ENCODE measurements at regions not wholly inside any gene's neighbourhood (a gene's known extent, or its start where the extent isn't known, plus 50 kb on each side); places are given as distances from the start of the nearest gene placed in this dataset.

DNA sequence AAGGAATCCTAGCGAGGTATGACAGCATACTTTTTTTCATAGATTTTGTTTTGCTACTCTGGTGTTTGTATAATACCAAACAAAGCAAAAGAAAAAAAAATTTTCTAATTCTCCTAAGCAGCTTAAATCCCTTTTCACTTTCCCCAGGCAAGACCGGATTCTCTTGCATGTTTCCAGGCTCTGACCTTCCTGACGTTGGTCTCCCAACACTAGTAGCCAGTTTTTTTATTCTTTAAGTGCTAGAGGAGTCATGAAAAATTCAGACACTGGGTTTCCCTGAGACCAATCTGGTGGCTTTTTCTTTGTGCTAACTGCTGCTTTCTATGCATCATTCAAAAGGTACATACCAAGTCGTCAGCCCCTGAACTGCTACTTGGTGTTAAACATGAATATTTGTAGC lies 111.4 kb downstream of the ZNF326 start (continued):
- no peak for TF ChIP-seq ZNF44 (CRISPR knock-in tag; IDR thresholded peaks at IDR 0.05)
- TF ChIP-seq MTF2 (CRISPR knock-in tag; IDR thresholded peaks at IDR 0.05; ENCODE audit: borderline replicate concordance): no peak
- TF ChIP-seq TBL1XR1 (IDR thresholded peaks at IDR 0.05; ENCODE audit: borderline replicate concordance, low read length, partially characterized antibody): no peak
- TF ChIP-seq HMGA1 (CRISPR knock-in tag; conservative IDR thresholded peaks at IDR 0.05): no peak
- no peak for TF ChIP-seq RBM39 (IDR thresholded peaks at IDR 0.05; ENCODE audit: low read depth, low read length, poor library complexity, severe bottlenecking)

DNA sequence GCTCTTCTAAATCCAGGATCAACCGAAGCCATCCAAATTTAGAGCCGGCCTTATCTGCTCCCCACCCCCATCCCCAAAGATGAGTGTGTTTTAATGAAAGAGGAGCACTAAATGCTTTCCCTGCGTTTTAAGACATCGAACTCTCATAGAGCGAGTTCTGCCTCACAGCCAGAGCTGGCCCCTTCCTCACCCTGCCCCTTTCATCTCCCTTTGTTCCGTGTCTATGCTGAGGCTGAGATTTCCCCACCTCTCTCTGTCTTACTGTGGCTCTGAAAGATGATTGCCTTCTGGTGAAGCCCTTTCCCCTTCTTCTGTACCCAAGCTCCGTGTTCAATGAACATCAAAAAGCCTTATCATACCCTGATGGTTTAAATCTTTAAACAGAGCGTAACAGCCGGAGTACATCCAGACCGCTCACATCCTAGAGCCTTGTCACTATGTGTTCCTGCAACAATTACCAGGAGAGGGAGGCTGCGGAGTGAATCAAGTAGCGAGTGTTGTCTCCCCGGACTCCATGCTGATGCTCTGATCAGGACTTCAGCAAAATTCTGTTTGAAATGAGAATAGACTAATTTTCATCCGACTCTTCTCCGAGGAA lies 110.1 kb downstream of the ZNF326 start:
- Histone ChIP-seq H3K9me3 (ENCODE audit: low read length) (no peaks in the 10 kb centered on the region), H3K27me3 (ENCODE audit: control insufficient read depth in 1 of 2, insufficient read depth in 2 of 2, low read length in 2 of 2) (peaks cover 0 to 6% of the 10 kb centered on the region in 2 experiments; a peak in 4 of 5 replicates), H3K4me2 (ENCODE audit: low read depth, low read length) (no peak overlapping the region), H3K9ac (ENCODE audit: insufficient read depth, low read depth, low read length) (no peak overlapping the region), H4K20me1 (ENCODE audit: insufficient read depth, low read length) (no peaks in the 10 kb centered on the region), H2AFZ (ENCODE audit: low read length) (no peak overlapping the region), H3K79me2 (ENCODE audit: insufficient read depth, low read length) (no peaks in the 10 kb centered on the region), H3K36me3 (replicated peaks in 1 of 2; ENCODE audit: control insufficient read depth in 1 of 2, insufficient read depth in 2 of 2, low read length in 2 of 2) (no peaks in the 10 kb centered on the region), H3K4me1 (ENCODE audit: insufficient read depth, low read length) (no peaks in the 10 kb centered on the region), H3K4me3 (replicated peaks in 1 of 3; ENCODE audit: insufficient read depth in 1 of 3, low read depth in 2 of 3, low read length in 3 of 3) (no peak overlapping the region), H3K27ac (ENCODE audit: extremely low read length, insufficient read depth, low read length) (no peak overlapping the region)
- 33% methylated on average over 15 of the region's 15 CpGs for WGBS (ENCODE audit: low lambda C conversion rate)
- TF ChIP-seq SRSF1 (optimal IDR thresholded peaks at IDR 0.05; ENCODE audit: low read depth, low read length) (no peak), NR2C2 (CRISPR knock-in tag; IDR thresholded peaks at IDR 0.05; ENCODE audit: borderline replicate concordance) (no peak), ATRX (CRISPR knock-in tag; IDR thresholded peaks at IDR 0.05; ENCODE audit: borderline replicate concordance) (no peak), CAMTA2 (CRISPR knock-in tag; IDR thresholded peaks at IDR 0.05; ENCODE audit: borderline replicate concordance) (no peak), ZNF605 (CRISPR knock-in tag; IDR thresholded peaks at IDR 0.05) (no peak), ZFP41 (CRISPR knock-in tag; IDR thresholded peaks at IDR 0.05; ENCODE audit: borderline replicate concordance) (no peak), E2F5 (CRISPR knock-in tag; conservative IDR thresholded peaks at IDR 0.05) (no peak), ZNF770 (CRISPR knock-in tag; IDR thresholded peaks at IDR 0.05) (no peak), ARHGAP35 (CRISPR knock-in tag; IDR thresholded peaks at IDR 0.05; ENCODE audit: borderline replicate concordance) (no peak), CCAR2 (optimal IDR thresholded peaks at IDR 0.05; ENCODE audit: low read depth, low read length) (no peak), SOX13 (IDR thresholded peaks at IDR 0.05) (no peak), SOX13 (CRISPR knock-in tag; conservative IDR thresholded peaks at IDR 0.05 in 1 of 2, IDR thresholded peaks at IDR 0.05 in 1 of 2) (no peak), SRF (IDR thresholded peaks at IDR 0.05; ENCODE audit: low read depth, low read length) (no peak), ZNF850 (CRISPR knock-in tag; conservative IDR thresholded peaks at IDR 0.05) (no peak), ZNF614 (CRISPR knock-in tag; IDR thresholded peaks at IDR 0.05; ENCODE audit: borderline replicate concordance) (no peak), ZNF431 (CRISPR knock-in tag; IDR thresholded peaks at IDR 0.05; ENCODE audit: borderline replicate concordance, low read depth) (no peak), ZMYM3 (CRISPR knock-in tag; IDR thresholded peaks at IDR 0.05) (no peak), ZNF230 (CRISPR knock-in tag; IDR thresholded peaks at IDR 0.05) (no peak)
- in situ Hi-C loops (cut with HindIII; ENCODE audit: extremely low pct_ligation_motif_present, low pct_unique_long_range_greater_than_20kb) (loop anchor here (25.0 kb wide), 1 partner anchor 1057 kb away; no protein-coding TSS in a partner anchor), intact Hi-C loops (cut with micrococcal nuclease; ENCODE audit: unreplicated experiment) (no loop called here)
- CTCF ChIA-PET (ENCODE audit: low intra/inter-chr PET ratio, low total read pairs): no interaction called here
- DNase-seq (ENCODE audit: low spot score) (no peak), FAIRE-seq (no peak), ATAC-seq (no peak)
- POLR2A ChIA-PET: no interaction called here
- BruUV-seq (replicated peaks): no TSS peak

Measured in HepG2 (cell line).